ENCODE measurements at regions not wholly inside any gene's neighbourhood (a gene's known extent, or its start where the extent isn't known, plus 50 kb on each side); places are given as distances from the start of the nearest gene placed in this dataset.
"Not testable (repeated sequence)": the region's sequence is repeated elsewhere in the genome, so short reads cannot be mapped to it uniquely, and the experiment has no call there.

GRCh38 chr4:120261117-120261516, 194.5 kb upstream of the MAD2L1 start:
- DNase-seq (ENCODE audit: low spot score in 2 of 2) (no peak), ATAC-seq (replicated peaks; ENCODE audit: extremely low read depth, poor library complexity, severe bottlenecking) (no peak)
- no peak overlapping the region for H3K4me3 Mint-ChIP-seq
- no peaks in the 10 kb centered on the region for H3K4me1 Mint-ChIP-seq
- H3K36me3 Mint-ChIP-seq (ENCODE audit: insufficient read depth): no peaks in the 10 kb centered on the region
- H3K9me3 Mint-ChIP-seq: peaks cover 5% of the 10 kb centered on the region
- no peaks in the 10 kb centered on the region for H3K27me3 Mint-ChIP-seq
- no peak overlapping the region for H3K27ac Mint-ChIP-seq (ENCODE audit: low read depth)

GRCh38 chr4:120256112-120256775, 189.6 kb upstream of the MAD2L1 start:
- H3K27me3 Mint-ChIP-seq; H3K27ac Mint-ChIP-seq (ENCODE audit: low read depth); DNase-seq (ENCODE audit: low spot score in 2 of 2); H3K4me1 Mint-ChIP-seq; H3K9me3 Mint-ChIP-seq; H3K36me3 Mint-ChIP-seq (ENCODE audit: insufficient read depth); H3K4me3 Mint-ChIP-seq; ATAC-seq (replicated peaks; ENCODE audit: extremely low read depth, poor library complexity, severe bottlenecking): not testable (repeated sequence)

- DNase-seq (ENCODE audit: low spot score in 2 of 2) (no peak), ATAC-seq (replicated peaks; ENCODE audit: extremely low read depth, poor library complexity, severe bottlenecking) (no peak)
- Mint-ChIP-seq H3K4me1 (no peaks in the 10 kb centered on the region), H3K4me3 (no peak overlapping the region), H3K36me3 (ENCODE audit: insufficient read depth) (no peaks in the 10 kb centered on the region), H3K27ac (ENCODE audit: low read depth) (no peak overlapping the region), H3K9me3 (no peaks in the 10 kb centered on the region), H3K27me3 (peaks cover 6% of the 10 kb centered on the region)
Measured at GRCh38 chr4:120238277-120238973, 171.8 kb upstream of the MAD2L1 start.

- Mint-ChIP-seq H3K9me3 (peaks cover 7% of the 10 kb centered on the region), H3K4me1 (no peaks in the 10 kb centered on the region), H3K27me3 (peaks cover 5% of the 10 kb centered on the region), H3K4me3 (no peak overlapping the region), H3K36me3 (ENCODE audit: insufficient read depth) (no peaks in the 10 kb centered on the region), H3K27ac (ENCODE audit: low read depth) (no peak overlapping the region)
- DNase-seq (ENCODE audit: low spot score in 2 of 2) (no peak), ATAC-seq (replicated peaks; ENCODE audit: extremely low read depth, poor library complexity, severe bottlenecking) (no peak)
Measured at GRCh38 chr4:120236873-120237272, 170.2 kb upstream of the MAD2L1 start.

GRCh38 chr4:120232050-120232449, 165.4 kb upstream of the MAD2L1 start:
- H3K27ac Mint-ChIP-seq (ENCODE audit: low read depth): no peak overlapping the region
- H3K27me3 Mint-ChIP-seq: peaks cover 16% of the 10 kb centered on the region
- no peaks in the 10 kb centered on the region for H3K36me3 Mint-ChIP-seq (ENCODE audit: insufficient read depth)
- no peak for DNase-seq (ENCODE audit: low spot score in 2 of 2)
- no peak for ATAC-seq (replicated peaks; ENCODE audit: extremely low read depth, poor library complexity, severe bottlenecking)
- no peak overlapping the region for H3K4me3 Mint-ChIP-seq
- peaks cover 13% of the 10 kb centered on the region for H3K9me3 Mint-ChIP-seq
- H3K4me1 Mint-ChIP-seq: no peaks in the 10 kb centered on the region

GRCh38 chr4:120228086-120228485, 161.4 kb upstream of the MAD2L1 start:
- Mint-ChIP-seq H3K36me3 (ENCODE audit: insufficient read depth) (no peaks in the 10 kb centered on the region), H3K4me3 (no peak overlapping the region), H3K27ac (ENCODE audit: low read depth) (no peak overlapping the region), H3K9me3 (peaks cover 13% of the 10 kb centered on the region), H3K27me3 (peaks cover 16% of the 10 kb centered on the region), H3K4me1 (no peaks in the 10 kb centered on the region)
- no peak for ATAC-seq (replicated peaks; ENCODE audit: extremely low read depth, poor library complexity, severe bottlenecking)
- no peak for DNase-seq (ENCODE audit: low spot score in 2 of 2)

GRCh38 chr4:120227554-120227953, 160.9 kb upstream of the MAD2L1 start:
- DNase-seq (ENCODE audit: low spot score in 2 of 2) (no peak), ATAC-seq (replicated peaks; ENCODE audit: extremely low read depth, poor library complexity, severe bottlenecking) (no peak)
- peaks cover 21% of the 10 kb centered on the region for H3K27me3 Mint-ChIP-seq
- H3K36me3 Mint-ChIP-seq (ENCODE audit: insufficient read depth): no peaks in the 10 kb centered on the region
- no peaks in the 10 kb centered on the region for H3K4me1 Mint-ChIP-seq
- H3K27ac Mint-ChIP-seq (ENCODE audit: low read depth): no peak overlapping the region
- no peak overlapping the region for H3K4me3 Mint-ChIP-seq
- peaks cover 13% of the 10 kb centered on the region for H3K9me3 Mint-ChIP-seq

GRCh38 chr4:120225527-120225926, 158.9 kb upstream of the MAD2L1 start:
- no peak overlapping the region for H3K27ac Mint-ChIP-seq (ENCODE audit: low read depth)
- ATAC-seq (replicated peaks; ENCODE audit: extremely low read depth, poor library complexity, severe bottlenecking): no peak
- peaks cover 27% of the 10 kb centered on the region for H3K27me3 Mint-ChIP-seq
- H3K4me3 Mint-ChIP-seq: no peak overlapping the region
- no peaks in the 10 kb centered on the region for H3K4me1 Mint-ChIP-seq
- no peaks in the 10 kb centered on the region for H3K9me3 Mint-ChIP-seq
- DNase-seq (ENCODE audit: low spot score in 2 of 2): no peak
- no peaks in the 10 kb centered on the region for H3K36me3 Mint-ChIP-seq (ENCODE audit: insufficient read depth)

GRCh38 chr4:120218981-120219380, 152.3 kb upstream of the MAD2L1 start:
- H3K9me3 Mint-ChIP-seq: no peaks in the 10 kb centered on the region
- H3K27me3 Mint-ChIP-seq: peaks cover 25% of the 10 kb centered on the region
- H3K27ac Mint-ChIP-seq (ENCODE audit: low read depth): no peak overlapping the region
- H3K4me3 Mint-ChIP-seq: no peak overlapping the region
- peaks cover 2% of the 10 kb centered on the region for H3K36me3 Mint-ChIP-seq (ENCODE audit: insufficient read depth)
- no peak for DNase-seq (ENCODE audit: low spot score in 2 of 2)
- H3K4me1 Mint-ChIP-seq: no peaks in the 10 kb centered on the region
- no peak for ATAC-seq (replicated peaks; ENCODE audit: extremely low read depth, poor library complexity, severe bottlenecking)

- Mint-ChIP-seq H3K4me1 (no peaks in the 10 kb centered on the region), H3K27me3 (peaks cover 6% of the 10 kb centered on the region), H3K4me3 (no peak overlapping the region), H3K27ac (ENCODE audit: low read depth) (no peak overlapping the region), H3K9me3 (no peaks in the 10 kb centered on the region), H3K36me3 (ENCODE audit: insufficient read depth) (peaks cover 2% of the 10 kb centered on the region)
- DNase-seq (ENCODE audit: low spot score in 2 of 2) (no peak), ATAC-seq (replicated peaks; ENCODE audit: extremely low read depth, poor library complexity, severe bottlenecking) (no peak)
Measured at GRCh38 chr4:120215350-120215749, 148.7 kb upstream of the MAD2L1 start.

GRCh38 chr4:120211408-120212015, 144.9 kb upstream of the MAD2L1 start:
- Mint-ChIP-seq H3K36me3 (ENCODE audit: insufficient read depth) (peaks cover 2% of the 10 kb centered on the region), H3K27me3 (no peaks in the 10 kb centered on the region), H3K9me3 (peaks cover 5% of the 10 kb centered on the region), H3K27ac (ENCODE audit: low read depth) (no peak overlapping the region), H3K4me3 (no peak overlapping the region), H3K4me1 (no peaks in the 10 kb centered on the region)
- ATAC-seq (replicated peaks; ENCODE audit: extremely low read depth, poor library complexity, severe bottlenecking) (no peak), DNase-seq (ENCODE audit: low spot score in 2 of 2) (no peak)

GRCh38 chr4:120209706-120210105, 143.1 kb upstream of the MAD2L1 start:
- Mint-ChIP-seq H3K4me3 (no peak overlapping the region), H3K27me3 (no peaks in the 10 kb centered on the region), H3K9me3 (peaks cover 5% of the 10 kb centered on the region), H3K4me1 (no peaks in the 10 kb centered on the region), H3K36me3 (ENCODE audit: insufficient read depth) (no peaks in the 10 kb centered on the region), H3K27ac (ENCODE audit: low read depth) (no peak overlapping the region)
- ATAC-seq (replicated peaks; ENCODE audit: extremely low read depth, poor library complexity, severe bottlenecking): no peak
- DNase-seq (ENCODE audit: low spot score in 2 of 2): no peak

GRCh38 chr4:120207021-120207420, 140.4 kb upstream of the MAD2L1 start:
- H3K9me3 Mint-ChIP-seq: peaks cover 5% of the 10 kb centered on the region
- no peak for DNase-seq (ENCODE audit: low spot score in 2 of 2)
- no peak for ATAC-seq (replicated peaks; ENCODE audit: extremely low read depth, poor library complexity, severe bottlenecking)
- H3K4me3 Mint-ChIP-seq: no peak overlapping the region
- no peaks in the 10 kb centered on the region for H3K27me3 Mint-ChIP-seq
- no peaks in the 10 kb centered on the region for H3K4me1 Mint-ChIP-seq
- no peak overlapping the region for H3K27ac Mint-ChIP-seq (ENCODE audit: low read depth)
- H3K36me3 Mint-ChIP-seq (ENCODE audit: insufficient read depth): no peaks in the 10 kb centered on the region
